ENCODE measurements at regions not wholly inside any gene's neighbourhood (a gene's known extent, or its start where the extent isn't known, plus 50 kb on each side); places are given as distances from the start of the nearest gene placed in this dataset.

DNA sequence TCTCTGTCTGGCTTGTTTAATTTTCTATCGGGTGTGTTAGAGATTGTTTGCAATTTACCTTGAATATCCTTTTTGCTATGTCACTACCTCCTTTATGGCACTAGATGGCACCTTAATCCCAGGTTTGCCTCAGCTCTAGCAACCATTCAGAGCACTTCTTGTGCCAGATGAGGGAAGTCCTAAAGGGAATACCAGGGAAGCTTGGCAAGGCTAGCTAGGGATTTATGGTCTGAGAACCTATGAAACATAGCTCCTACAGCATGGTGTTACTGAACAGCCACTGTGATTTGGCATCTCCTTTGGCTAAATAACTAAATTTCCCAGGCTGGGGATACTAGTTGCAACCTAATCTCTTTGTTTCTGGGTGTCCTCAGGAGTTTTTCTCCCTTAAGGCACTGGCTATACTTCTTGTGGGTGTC is 69.0 kb upstream of the VOPP1 start:
- H3K4me3 Mint-ChIP-seq = peak overlapping the region in 1 of 3 donors; percentile 42
- CTCF ChIA-PET = interaction anchor here (0.6 to 2.5 kb wide), 14 partner anchors 8 to 915 kb away, joined by 3 to 21 read pairs (median 4); no protein-coding TSS in a partner anchor
- no CpG with 5 or more reads among the region's 1 CpG for WGBS (ENCODE audit: insufficient coverage)
- H3K4me1 Mint-ChIP-seq = peaks cover 10 to 13% (median 11%) of the 10 kb centered on the region in 3 donors
- Histone ChIP-seq H3K4me1 (ENCODE audit: control insufficient read depth in 1 of 2, extremely low read depth in 1 of 2, insufficient read depth in 2 of 2, low read length in 2 of 2) (peaks cover 3 to 8% of the 10 kb centered on the region in 2 experiments), H3K4me3 (ENCODE audit: control insufficient read depth in 1 of 2, extremely low read depth in 1 of 2, low read length in 1 of 2) (no peak overlapping the region), H3K27me3 (replicated peaks in 1 of 2; ENCODE audit: control insufficient read depth in 2 of 2, extremely low read depth in 1 of 2, insufficient read depth in 2 of 2, low read length in 1 of 2) (no peaks in the 10 kb centered on the region), H3K36me3 (ENCODE audit: control insufficient read depth in 2 of 2, extremely low read depth in 1 of 2, insufficient read depth in 1 of 2, low read length in 1 of 2) (no peaks in the 10 kb centered on the region), H3K27ac (ENCODE audit: low read length) (no peak overlapping the region), H3K9me3 (no peaks in the 10 kb centered on the region)
- no peaks in the 10 kb centered on the region for H3K36me3 Mint-ChIP-seq
- DNase-seq (peak in 23 of 35 experiments; percentile 1 to 80 (median 16)), ATAC-seq (replicated peaks in 1 of 4) (peak; percentile 76 to 87 (median 84))
- POLR2A ChIA-PET = interaction anchor here in 1 of 2 donors (0.6 to 1.0 kb wide), 2 partner anchors 432 to 520 kb away, joined by 3 read pairs; no protein-coding TSS in a partner anchor
- H3K27ac Mint-ChIP-seq = no peak overlapping the region
- H3K27me3 Mint-ChIP-seq = peaks cover 0 to 2% of the 10 kb centered on the region in 2 donors
- H3K9me3 Mint-ChIP-seq = no peaks in the 10 kb centered on the region

DNA sequence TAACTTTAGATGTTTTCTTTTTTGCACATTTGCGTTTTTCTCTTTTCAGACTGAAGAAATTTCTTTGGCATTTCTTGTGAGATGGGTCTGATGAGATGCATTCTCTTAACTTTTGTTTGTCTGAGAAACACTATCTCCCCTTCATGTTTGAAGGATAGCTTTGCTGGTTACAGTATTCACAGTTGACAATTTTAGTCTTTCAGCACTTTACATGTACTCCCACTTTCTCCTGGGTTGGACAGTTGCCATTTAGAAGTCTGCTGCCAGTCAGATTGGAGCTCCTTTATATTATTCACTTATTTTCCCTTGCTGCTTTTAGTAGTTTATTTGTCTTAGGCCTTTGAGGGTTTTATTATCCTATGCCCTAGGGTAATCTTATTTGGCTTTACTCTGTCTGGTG is 67.3 kb upstream of the VOPP1 start:
- DNase-seq (no peak), ATAC-seq (replicated peaks in 1 of 4) (no peak)
- no peaks in the 10 kb centered on the region for H3K9me3 Mint-ChIP-seq
- Histone ChIP-seq H3K36me3 (ENCODE audit: control insufficient read depth in 2 of 2, extremely low read depth in 1 of 2, insufficient read depth in 1 of 2, low read length in 1 of 2) (no peaks in the 10 kb centered on the region), H3K27ac (ENCODE audit: low read length) (no peak overlapping the region), H3K4me3 (ENCODE audit: control insufficient read depth in 1 of 2, extremely low read depth in 1 of 2, low read length in 1 of 2) (no peak overlapping the region), H3K9me3 (no peaks in the 10 kb centered on the region), H3K27me3 (replicated peaks in 1 of 2; ENCODE audit: control insufficient read depth in 2 of 2, extremely low read depth in 1 of 2, insufficient read depth in 2 of 2, low read length in 1 of 2) (no peaks in the 10 kb centered on the region), H3K4me1 (ENCODE audit: control insufficient read depth in 1 of 2, extremely low read depth in 1 of 2, insufficient read depth in 2 of 2, low read length in 2 of 2) (peaks cover 3 to 8% of the 10 kb centered on the region in 2 experiments)
- H3K36me3 Mint-ChIP-seq = no peaks in the 10 kb centered on the region
- CTCF ChIA-PET = interaction anchor here in 1 of 2 donors (0.6 kb wide), 1 partner anchor 337 kb away, joined by 4 read pairs; no protein-coding TSS in a partner anchor
- H3K4me3 Mint-ChIP-seq = no peak overlapping the region
- WGBS (ENCODE audit: insufficient coverage) = no CpG with 5 or more reads among the region's 1 CpG
- peaks cover 0 to 2% of the 10 kb centered on the region in 2 donors for H3K27me3 Mint-ChIP-seq
- peaks cover 10 to 13% (median 11%) of the 10 kb centered on the region in 3 donors for H3K4me1 Mint-ChIP-seq
- no peak overlapping the region for H3K27ac Mint-ChIP-seq
- POLR2A ChIA-PET = no interaction called here

GRCh38 chr7:55629051-55629677 is 56.9 kb upstream of the VOPP1 start:
- peaks cover 0 to 4% (median 0%) of the 10 kb centered on the region in 3 donors for H3K9me3 Mint-ChIP-seq
- no peaks in the 10 kb centered on the region for H3K4me1 Mint-ChIP-seq
- H3K27ac ChIP-seq (ENCODE audit: low read length) = no peak overlapping the region
- H3K4me1 ChIP-seq (ENCODE audit: control insufficient read depth in 1 of 2, extremely low read depth in 1 of 2, insufficient read depth in 2 of 2, low read length in 2 of 2) = no peaks in the 10 kb centered on the region
- H3K36me3 Mint-ChIP-seq = no peaks in the 10 kb centered on the region
- no peak overlapping the region for H3K4me3 ChIP-seq (ENCODE audit: control insufficient read depth in 1 of 2, extremely low read depth in 1 of 2, low read length in 1 of 2)
- POLR2A ChIA-PET = no interaction called here
- peaks cover 3 to 7% of the 10 kb centered on the region in 2 donors for H3K27me3 Mint-ChIP-seq
- DNase-seq = no peak
- CTCF ChIA-PET = no interaction called here
- no peak overlapping the region for H3K4me3 Mint-ChIP-seq
- H3K27ac Mint-ChIP-seq = no peak overlapping the region
- no peak for ATAC-seq (replicated peaks in 1 of 4)
- 39% methylated on average over 2 of the region's 2 CpGs for WGBS (ENCODE audit: insufficient coverage)
- H3K36me3 ChIP-seq (ENCODE audit: control insufficient read depth in 2 of 2, extremely low read depth in 1 of 2, insufficient read depth in 1 of 2, low read length in 1 of 2) = no peaks in the 10 kb centered on the region
- H3K27me3 ChIP-seq (replicated peaks in 1 of 2; ENCODE audit: control insufficient read depth in 2 of 2, extremely low read depth in 1 of 2, insufficient read depth in 2 of 2, low read length in 1 of 2) = peaks cover 0 to 8% of the 10 kb centered on the region in 2 experiments
- H3K9me3 ChIP-seq = no peaks in the 10 kb centered on the region

DNA sequence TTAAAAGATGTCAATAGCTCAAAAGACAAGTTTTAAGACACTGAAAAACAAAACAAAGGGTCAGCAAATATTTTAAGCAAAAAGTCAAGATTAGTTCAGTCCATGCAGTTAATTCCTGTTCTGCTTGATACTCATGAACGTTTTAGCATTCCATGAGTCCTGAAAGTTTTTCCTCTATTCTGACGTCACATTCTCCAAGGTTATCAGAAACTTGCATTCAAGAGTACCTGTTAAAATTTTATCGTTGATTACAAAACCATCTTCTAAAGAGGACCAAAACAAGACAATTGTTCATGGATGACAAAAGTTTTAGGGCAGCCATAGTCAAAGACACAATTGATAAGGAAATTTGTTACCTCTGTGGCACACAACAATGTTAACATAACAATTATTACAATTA is 52.5 kb upstream of the VOPP1 start:
- no peak overlapping the region for H3K27ac Mint-ChIP-seq
- POLR2A ChIA-PET = no interaction called here

DNA sequence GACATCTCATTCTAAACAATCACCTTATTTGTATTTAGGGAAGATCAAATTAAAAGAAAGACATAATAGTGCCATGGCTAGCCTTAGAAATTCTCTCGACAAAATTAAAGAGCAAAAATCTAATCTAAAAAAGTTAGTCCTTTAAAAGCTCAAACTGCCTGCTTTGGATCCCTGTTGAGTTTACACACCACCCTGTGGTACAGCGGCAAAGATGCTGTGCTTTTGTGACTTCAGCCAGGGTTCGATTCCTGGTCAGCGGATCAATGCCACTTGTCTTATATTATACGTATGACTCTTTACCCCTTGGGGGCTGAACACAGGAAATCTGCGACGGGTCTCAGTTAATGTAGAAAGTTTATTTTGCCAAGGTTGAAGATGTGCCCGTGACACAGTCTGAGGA is 51.3 kb upstream of the VOPP1 start:
- H3K4me3 ChIP-seq (ENCODE audit: control insufficient read depth in 1 of 2, extremely low read depth in 1 of 2, low read length in 1 of 2) = no peak overlapping the region
- no peaks in the 10 kb centered on the region for H3K4me1 ChIP-seq (ENCODE audit: control insufficient read depth in 1 of 2, extremely low read depth in 1 of 2, insufficient read depth in 2 of 2, low read length in 2 of 2)
- Mint-ChIP-seq H3K4me1 (no peaks in the 10 kb centered on the region), H3K27me3 (peaks cover 6 to 9% of the 10 kb centered on the region in 2 donors), H3K9me3 (peaks cover under 1 to 13% (median 1%) of the 10 kb centered on the region in 3 donors), H3K27ac (no peak overlapping the region), H3K36me3 (peaks cover 2% of the 10 kb centered on the region), H3K4me3 (no peak overlapping the region)
- H3K36me3 ChIP-seq (ENCODE audit: control insufficient read depth in 2 of 2, extremely low read depth in 1 of 2, insufficient read depth in 1 of 2, low read length in 1 of 2) = no peaks in the 10 kb centered on the region
- 100% methylated on average over 4 of the region's 8 CpGs for WGBS (ENCODE audit: insufficient coverage)
- DNase-seq = no peak
- no peak overlapping the region for H3K27ac ChIP-seq (ENCODE audit: low read length)
- ChIA-PET CTCF (no interaction called here), POLR2A (no interaction called here)
- peaks cover 0 to 14% of the 10 kb centered on the region in 2 experiments for H3K27me3 ChIP-seq (replicated peaks in 1 of 2; ENCODE audit: control insufficient read depth in 2 of 2, extremely low read depth in 1 of 2, insufficient read depth in 2 of 2, low read length in 1 of 2)
- no peak for ATAC-seq (replicated peaks in 1 of 4)
- no peaks in the 10 kb centered on the region for H3K9me3 ChIP-seq

More for the DNA sequence above, 52.5 kb upstream of the VOPP1 start:
- Mint-ChIP-seq H3K4me3 (no peak overlapping the region), H3K9me3 (peaks cover 0 to 5% (median 0%) of the 10 kb centered on the region in 3 donors), H3K4me1 (no peaks in the 10 kb centered on the region), H3K27me3 (peaks cover 7 to 12% of the 10 kb centered on the region in 2 donors), H3K36me3 (no peaks in the 10 kb centered on the region)
- peaks cover 0 to 8% of the 10 kb centered on the region in 2 experiments for H3K27me3 ChIP-seq (replicated peaks in 1 of 2; ENCODE audit: control insufficient read depth in 2 of 2, extremely low read depth in 1 of 2, insufficient read depth in 2 of 2, low read length in 1 of 2)
- no peaks in the 10 kb centered on the region for H3K36me3 ChIP-seq (ENCODE audit: control insufficient read depth in 2 of 2, extremely low read depth in 1 of 2, insufficient read depth in 1 of 2, low read length in 1 of 2)
- H3K27ac ChIP-seq (ENCODE audit: low read length) = no peak overlapping the region
- ATAC-seq (replicated peaks in 1 of 4) (no peak), DNase-seq (no peak)
- no CpG with 5 or more reads among the region's 3 CpGs for WGBS (ENCODE audit: insufficient coverage)
- CTCF ChIA-PET = interaction anchor here in 1 of 2 donors (0.6 kb wide), 1 partner anchor 164 kb away, joined by 3 read pairs; no protein-coding TSS in a partner anchor
- no peaks in the 10 kb centered on the region for H3K9me3 ChIP-seq
- H3K4me3 ChIP-seq (ENCODE audit: control insufficient read depth in 1 of 2, extremely low read depth in 1 of 2, low read length in 1 of 2) = no peak overlapping the region
- no peaks in the 10 kb centered on the region for H3K4me1 ChIP-seq (ENCODE audit: control insufficient read depth in 1 of 2, extremely low read depth in 1 of 2, insufficient read depth in 2 of 2, low read length in 2 of 2)

- H3K4me1 ChIP-seq (ENCODE audit: control insufficient read depth in 1 of 2, extremely low read depth in 1 of 2, insufficient read depth in 2 of 2, low read length in 2 of 2) = no peaks in the 10 kb centered on the region
- CTCF ChIA-PET = no interaction called here
- no peaks in the 10 kb centered on the region for H3K36me3 ChIP-seq (ENCODE audit: control insufficient read depth in 2 of 2, extremely low read depth in 1 of 2, insufficient read depth in 1 of 2, low read length in 1 of 2)
- H3K9me3 Mint-ChIP-seq = peaks cover 6 to 18% (median 7%) of the 10 kb centered on the region in 3 donors
- ATAC-seq (replicated peaks in 1 of 4) (no peak), DNase-seq (no peak)
- no peak overlapping the region for H3K27ac Mint-ChIP-seq
- WGBS (ENCODE audit: insufficient coverage) = 88% methylated on average over 5 of the region's 5 CpGs
- H3K4me3 Mint-ChIP-seq = no peak overlapping the region
- no peaks in the 10 kb centered on the region for H3K4me1 Mint-ChIP-seq
- no peak overlapping the region for H3K27ac ChIP-seq (ENCODE audit: low read length)
- H3K36me3 Mint-ChIP-seq = peaks cover 6% of the 10 kb centered on the region
- POLR2A ChIA-PET = no interaction called here
- no peaks in the 10 kb centered on the region for H3K9me3 ChIP-seq
- H3K4me3 ChIP-seq (ENCODE audit: control insufficient read depth in 1 of 2, extremely low read depth in 1 of 2, low read length in 1 of 2) = no peak overlapping the region
- peaks cover 11 to 14% of the 10 kb centered on the region in 2 donors for H3K27me3 Mint-ChIP-seq
- peaks cover 0 to 14% of the 10 kb centered on the region in 2 experiments for H3K27me3 ChIP-seq (replicated peaks in 1 of 2; ENCODE audit: control insufficient read depth in 2 of 2, extremely low read depth in 1 of 2, insufficient read depth in 2 of 2, low read length in 1 of 2)
Observed at GRCh38 chr7:55622241-55622640, 49.9 kb upstream of the VOPP1 start.

Data from T-cell (primary cell).